ENCODE measurements at regions not wholly inside any gene's neighbourhood (a gene's known extent, or its start where the extent isn't known, plus 50 kb on each side); places are given as distances from the start of the nearest gene placed in this dataset.

- DNase-seq (ENCODE audit: low read depth in 1 of 2, low spot score in 2 of 2) (no peak), FAIRE-seq (no peak)
- no peak overlapping the region for H3K4me2 ChIP-seq (ENCODE audit: insufficient read depth in 1 of 2, low read depth in 2 of 2, low read length in 2 of 2)
- no peak overlapping the region for H3K27ac ChIP-seq (ENCODE audit: low read depth, low read length)
- H3K56ac ChIP-seq (replicated peaks; ENCODE audit: insufficient read length, low read depth, low read length), result no peak overlapping the region
- H3K14ac ChIP-seq (ENCODE audit: insufficient read length), result no peak overlapping the region
- no peaks in the 10 kb centered on the region for H3K27me3 ChIP-seq (replicated peaks in 1 of 4; ENCODE audit: control insufficient read depth in 3 of 4, extremely low read depth in 1 of 4, insufficient read depth in 3 of 4, low read length in 3 of 4)
- no peak overlapping the region for H4K5ac ChIP-seq (ENCODE audit: insufficient read length, low read depth, low read length)
- no peaks in the 10 kb centered on the region for H3K36me3 ChIP-seq (ENCODE audit: control insufficient read depth in 2 of 4, insufficient read depth in 4 of 4, low read length in 3 of 4)
- H2BK12ac ChIP-seq (ENCODE audit: low read depth, low read length), result no peak overlapping the region
- H3K9me3 ChIP-seq (ENCODE audit: insufficient read depth in 2 of 2, low read depth in 1 of 2, low read length in 1 of 2), result 0 out of 4 replicates have a peak, but pooled peaks cover 0 to 4% of the 10 kb centered on the region in 2 experiments
- H4K91ac ChIP-seq (replicated peaks; ENCODE audit: insufficient read length, low read length), result no peak overlapping the region
- no peak overlapping the region for H4K8ac ChIP-seq (ENCODE audit: extremely low read depth, insufficient read depth, low read length)
- H3K23ac ChIP-seq (ENCODE audit: insufficient read length), result no peak overlapping the region
- POLR2A ChIA-PET (ENCODE audit: partially characterized antibody), result no interaction called here
- no peak overlapping the region for H2BK120ac ChIP-seq (replicated peaks; ENCODE audit: low read depth, low read length)
- peaks cover 0 to 6% (median 1%) of the 10 kb centered on the region in 4 experiments; a peak in 3 of 7 replicates for H3K4me1 ChIP-seq (replicated peaks in 1 of 4; ENCODE audit: control insufficient read depth in 3 of 4, insufficient read depth in 4 of 4, low read length in 3 of 4)
- H2BK20ac ChIP-seq (ENCODE audit: low read length), result no peak overlapping the region
- no peak overlapping the region for H2BK5ac ChIP-seq (ENCODE audit: low read depth, low read length)
- 91% methylated on average over 2 of the region's 2 CpGs; no CpG with 5 or more reads in 1 of the 2 experiments for WGBS, 2 experiments (ENCODE audit: extremely low coverage in 1 of 2, insufficient coverage in 1 of 2, insufficient read length in 1 of 2, insufficient replicate concordance in 2 of 2, low coverage in 1 of 2, low lambda C conversion rate in 2 of 2, missing lambda C conversion rate in 1 of 2)
- no peak overlapping the region for H3K4ac ChIP-seq (replicated peaks; ENCODE audit: insufficient read length, low read depth, low read length)
- no peak overlapping the region for H2AK5ac ChIP-seq (ENCODE audit: low read depth, low read length)
- H2BK15ac ChIP-seq (ENCODE audit: low read length), result no peak overlapping the region
- H3K79me2 ChIP-seq (ENCODE audit: control insufficient read depth in 1 of 2, insufficient read depth in 2 of 2, low read length in 2 of 2), result peaks cover 0 to 8% of the 10 kb centered on the region in 2 experiments; a peak in 2 of 4 replicates
- H3K18ac ChIP-seq (ENCODE audit: extremely low read depth, low read length), result no peak overlapping the region
- H3K23me2 ChIP-seq (ENCODE audit: low read depth, low read length), result no peaks in the 10 kb centered on the region
- H2AFZ ChIP-seq (ENCODE audit: low read length), result no peak overlapping the region
- no peaks in the 10 kb centered on the region for H3K79me1 ChIP-seq (ENCODE audit: low read depth, low read length)
- H3K4me3 ChIP-seq (ENCODE audit: extremely low read depth in 1 of 4, insufficient read depth in 2 of 4, low read depth in 3 of 4, low read length in 4 of 4), result no peak overlapping the region
- CTCF ChIA-PET (ENCODE audit: partially characterized antibody), result interaction anchor here (0.7 kb wide), 1 partner anchor 187 kb away, joined by 3 read pairs; no protein-coding TSS in a partner anchor
- no peak overlapping the region for H3K9ac ChIP-seq (replicated peaks in 1 of 4; ENCODE audit: extremely low read depth in 1 of 4, low read depth in 3 of 4, low read length in 3 of 4)
- no peaks in the 10 kb centered on the region for H4K20me1 ChIP-seq (replicated peaks in 1 of 2; ENCODE audit: control insufficient read depth in 1 of 2, insufficient read depth in 2 of 2, low read length in 2 of 2)
- no peak for TF ChIP-seq TAF1 (IDR thresholded peaks at IDR 0.05; ENCODE audit: low read depth, low read length)
These were observed 274.3 kb downstream of the TJP1 start for GRCh38 chr15:29548006-29548405.

Data from H1 (cell line).